ENCODE measurements at regions not wholly inside any gene's neighbourhood (a gene's known extent, or its start where the extent isn't known, plus 50 kb on each side); places are given as distances from the start of the nearest gene placed in this dataset.

DNA sequence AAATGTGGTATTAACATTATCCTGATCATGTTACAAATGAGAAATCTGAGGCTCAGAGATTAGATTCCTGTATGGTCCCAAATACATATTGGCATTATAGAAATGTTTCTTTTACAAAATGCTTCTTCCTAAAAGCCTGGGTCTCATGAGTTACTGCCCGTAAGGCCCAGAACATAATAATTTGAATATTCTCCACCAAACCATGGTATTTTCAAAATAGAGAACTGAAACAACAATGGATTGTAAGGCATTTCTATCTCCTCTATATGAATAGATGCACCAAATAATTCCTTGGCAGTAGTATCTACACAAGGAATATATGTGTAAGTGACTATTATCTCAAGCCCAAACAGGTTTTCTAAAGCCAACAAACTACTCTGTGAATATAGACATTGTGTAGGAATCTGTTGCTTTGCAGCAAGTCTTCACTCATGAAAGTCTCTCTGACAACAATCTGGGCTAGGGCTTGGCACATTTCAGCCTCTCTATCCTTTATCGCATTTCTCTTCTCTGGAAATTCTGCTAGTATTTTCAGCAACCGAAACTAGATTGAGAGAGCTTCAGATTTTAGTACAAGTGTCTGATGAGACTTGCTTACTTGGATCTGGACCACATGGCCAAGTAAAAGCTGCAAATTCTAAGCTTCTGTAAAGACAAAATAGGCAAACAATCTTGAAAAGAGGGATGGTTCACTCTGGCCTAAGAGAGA lies 112.8 kb upstream of the ARHGAP20 start:
- TF ChIP-seq EZH2phosphoT487 (IDR thresholded peaks at IDR 0.05): no peak
- TF ChIP-seq EZH2 (IDR thresholded peaks at IDR 0.05): no peak
- TF ChIP-seq, protein P1, sequence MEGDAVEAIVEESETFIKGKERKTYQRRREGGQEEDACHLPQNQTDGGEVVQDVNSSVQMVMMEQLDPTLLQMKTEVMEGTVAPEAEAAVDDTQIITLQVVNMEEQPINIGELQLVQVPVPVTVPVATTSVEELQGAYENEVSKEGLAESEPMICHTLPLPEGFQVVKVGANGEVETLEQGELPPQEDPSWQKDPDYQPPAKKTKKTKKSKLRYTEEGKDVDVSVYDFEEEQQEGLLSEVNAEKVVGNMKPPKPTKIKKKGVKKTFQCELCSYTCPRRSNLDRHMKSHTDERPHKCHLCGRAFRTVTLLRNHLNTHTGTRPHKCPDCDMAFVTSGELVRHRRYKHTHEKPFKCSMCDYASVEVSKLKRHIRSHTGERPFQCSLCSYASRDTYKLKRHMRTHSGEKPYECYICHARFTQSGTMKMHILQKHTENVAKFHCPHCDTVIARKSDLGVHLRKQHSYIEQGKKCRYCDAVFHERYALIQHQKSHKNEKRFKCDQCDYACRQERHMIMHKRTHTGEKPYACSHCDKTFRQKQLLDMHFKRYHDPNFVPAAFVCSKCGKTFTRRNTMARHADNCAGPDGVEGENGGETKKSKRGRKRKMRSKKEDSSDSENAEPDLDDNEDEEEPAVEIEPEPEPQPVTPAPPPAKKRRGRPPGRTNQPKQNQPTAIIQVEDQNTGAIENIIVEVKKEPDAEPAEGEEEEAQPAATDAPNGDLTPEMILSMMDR (IDR thresholded peaks at IDR 0.05): no peak
